Transverse colon (tissue), 4 donors: ENCODE measurements at regions not wholly inside any gene's neighbourhood (a gene's known extent, or its start where the extent isn't known, plus 50 kb on each side); places are given as distances from the start of the nearest gene placed in this dataset.

Experiments
- DNase-seq: peaks from one replicate; pipeline ENCODE4 v3.0.0-alpha.2; 2019
- H3K27ac ChIP-seq, 4 donors: fragments of 200-600 bp; sonication (generic); 2 replicates each; pipeline ENCODE4 v1.5.1; 2016 to 2018; ENCODE audit warnings: inconsistent platforms in 4 of 4
- H3K27me3 ChIP-seq: fragments of 200-600 bp; sonication (generic); 2 replicates; pipeline ENCODE4 v1.5.1; 2017; ENCODE audit warnings: inconsistent platforms
- H3K36me3 ChIP-seq, 4 donors: fragments of 200-600 bp; sonication (generic); 2 replicates each; pipeline ENCODE4 v1.5.1; 2017 to 2019; ENCODE audit warnings: inconsistent platforms in 4 of 4
- H3K4me1 ChIP-seq, 4 donors: fragments of 200-600 bp; sonication (generic); 2 replicates each; pipeline ENCODE4 v1.5.1; 2017 to 2020; ENCODE audit warnings: inconsistent platforms in 4 of 4
- H3K4me3 ChIP-seq, 4 donors: fragments of 200-600 bp; sonication (generic); 1 replicate in 1 of 4; 2 replicates in 3 of 4; pipeline versions ENCODE4 v1.5.1 to v1.6.1; 2017 to 2019; ENCODE audit warnings: inconsistent platforms in 4 of 4
- H3K9me3 ChIP-seq, 2 donors: fragments of 200-600 bp; sonication (generic); 2 replicates each; pipeline ENCODE4 v1.5.1; 2017 to 2019; ENCODE audit warnings: inconsistent platforms in 2 of 2
- EP300 ChIP-seq: sonication (generic); formaldehyde crosslinking; IDR thresholded peaks from one replicate; pipeline ENCODE4 v1.6.1; 2017; ENCODE audit warnings: antibody characterized with exemption, low read depth
- POLR2A ChIP-seq: fragments of 450-650 bp; IDR thresholded peaks from one replicate; pipeline ENCODE4 v1.6.1; 2016; ENCODE audit warnings: antibody characterized with exemption, mild to moderate bottlenecking, moderate library complexity
- POLR2AphosphoS5 ChIP-seq, 3 donors: sonication (generic); formaldehyde crosslinking; IDR thresholded peaks; one replicate each; pipeline ENCODE4 v1.6.1; 2016; ENCODE audit warnings: antibody characterized with exemption in 3 of 3
- WGBS, 2 donors: methylation state at CpG; one replicate each; pipeline ENCODE4 v1.1.5; 2018; ENCODE audit warnings: low coverage in 1 of 2; 5-methylcytosine and 5-hydroxymethylcytosine counted together
- in situ Hi-C, 4 donors: fragments of 200-750 bp; cut with MboI; loops; one replicate each; pipeline versions ENCODE4 v1.15.0 to v1.15.1; 2017; ENCODE audit warnings: low sequenced_read_pairs in 3 of 4, low pct_ligation_motif_present in 1 of 4, low pct_unique_long_range_greater_than_20kb in 1 of 4
- intact Hi-C: fragments of 100-400 bp; cut with DNase I; formaldehyde crosslinking; loops from one replicate; pipeline ENCODE4 v1.15.1; 2023; ENCODE audit warnings: low total_unique reads
- TF ChIP-seq, protein P1 (sequence below), 5 experiments: fragments of 200-600 bp in 3 of 5; fragments of 450-650 bp in 2 of 5; sonication (generic) in 3 of 5; IDR thresholded peaks; 1 replicate in 2 of 5; 2 replicates in 3 of 5; pipeline ENCODE4 v1.5.1; 2016 to 2017; ENCODE audit warnings: antibody characterized with exemption in 5 of 5, inconsistent platforms in 3 of 5, mild to moderate bottlenecking in 2 of 5, moderate library complexity in 1 of 5

DNA sequence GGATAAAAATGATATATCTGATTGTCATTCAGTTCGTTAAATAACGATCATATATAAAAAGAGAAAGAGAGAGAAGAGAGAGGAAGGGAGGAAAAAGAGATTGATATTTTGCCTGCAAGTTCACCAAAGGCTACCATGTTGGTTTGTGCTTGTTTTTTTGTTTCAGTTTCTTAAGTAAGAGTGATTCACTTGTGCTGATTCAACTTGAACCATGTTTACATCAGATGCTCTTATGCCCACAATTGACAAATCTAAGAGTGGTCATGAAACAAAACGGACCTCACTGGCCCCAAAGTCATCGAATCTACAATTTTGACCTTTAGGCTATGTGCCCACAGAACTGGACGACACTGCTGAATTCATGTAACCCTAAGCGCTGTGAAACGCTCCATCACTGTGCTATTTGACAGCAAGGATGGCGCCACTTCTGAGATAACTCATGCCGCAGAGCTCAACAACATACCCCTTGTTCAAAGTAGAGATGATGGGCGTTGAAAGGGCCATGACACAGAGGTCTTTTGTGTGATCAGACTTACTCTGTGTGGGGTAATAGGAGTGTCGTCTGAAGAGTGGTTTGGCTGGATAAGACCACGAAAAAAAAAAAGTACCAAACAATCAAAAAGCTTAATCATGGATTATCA, 481.4 kb downstream of the SETD4 start:
- no peak for DNase-seq
- Histone ChIP-seq H3K27me3 (no peaks in the 10 kb centered on the region), H3K4me3 (no peak overlapping the region), H3K9me3 (no peaks in the 10 kb centered on the region), H3K36me3 (no peaks in the 10 kb centered on the region), H3K4me1 (no peaks in the 10 kb centered on the region), H3K27ac (no peak overlapping the region)
- in situ Hi-C loops, result no loop called here
- TF ChIP-seq POLR2AphosphoS5 (IDR thresholded peaks at IDR 0.05) (no peak), POLR2A (no peak), EP300 (no peak)
- TF ChIP-seq, protein P1, sequence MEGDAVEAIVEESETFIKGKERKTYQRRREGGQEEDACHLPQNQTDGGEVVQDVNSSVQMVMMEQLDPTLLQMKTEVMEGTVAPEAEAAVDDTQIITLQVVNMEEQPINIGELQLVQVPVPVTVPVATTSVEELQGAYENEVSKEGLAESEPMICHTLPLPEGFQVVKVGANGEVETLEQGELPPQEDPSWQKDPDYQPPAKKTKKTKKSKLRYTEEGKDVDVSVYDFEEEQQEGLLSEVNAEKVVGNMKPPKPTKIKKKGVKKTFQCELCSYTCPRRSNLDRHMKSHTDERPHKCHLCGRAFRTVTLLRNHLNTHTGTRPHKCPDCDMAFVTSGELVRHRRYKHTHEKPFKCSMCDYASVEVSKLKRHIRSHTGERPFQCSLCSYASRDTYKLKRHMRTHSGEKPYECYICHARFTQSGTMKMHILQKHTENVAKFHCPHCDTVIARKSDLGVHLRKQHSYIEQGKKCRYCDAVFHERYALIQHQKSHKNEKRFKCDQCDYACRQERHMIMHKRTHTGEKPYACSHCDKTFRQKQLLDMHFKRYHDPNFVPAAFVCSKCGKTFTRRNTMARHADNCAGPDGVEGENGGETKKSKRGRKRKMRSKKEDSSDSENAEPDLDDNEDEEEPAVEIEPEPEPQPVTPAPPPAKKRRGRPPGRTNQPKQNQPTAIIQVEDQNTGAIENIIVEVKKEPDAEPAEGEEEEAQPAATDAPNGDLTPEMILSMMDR (IDR thresholded peaks at IDR 0.05), result no peak
- WGBS, 2 donors, result 84% methylated on average over 8 to 12 of the region's 12 CpGs
- intact Hi-C loops, result no loop called here

DNA sequence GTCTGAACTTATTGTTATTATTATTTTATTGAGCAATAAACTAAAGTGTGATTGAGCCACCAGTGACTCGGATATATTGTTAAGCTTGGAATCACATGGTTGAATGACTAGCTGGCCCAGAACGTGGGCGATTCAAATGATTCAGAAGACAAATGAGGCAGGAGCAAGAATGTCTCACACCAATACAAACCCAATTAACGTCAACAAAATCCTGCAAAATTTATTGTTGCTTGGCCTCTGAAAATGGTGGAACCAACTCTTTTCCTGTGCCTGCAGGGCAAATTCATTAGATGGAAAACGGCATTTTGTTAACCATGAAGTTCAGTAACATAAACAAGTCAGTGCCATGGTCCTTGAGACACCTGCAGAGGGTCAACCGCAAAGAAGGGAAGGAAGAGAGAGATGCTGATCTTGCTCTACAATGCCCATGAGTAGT, 482.0 kb downstream of the SETD4 start:
- H3K4me1 ChIP-seq, result no peaks in the 10 kb centered on the region
- no peak for DNase-seq
- no peaks in the 10 kb centered on the region for H3K27me3 ChIP-seq
- H3K36me3 ChIP-seq, result no peaks in the 10 kb centered on the region
- H3K27ac ChIP-seq, result no peak overlapping the region
- intact Hi-C loops (no loop called here), in situ Hi-C loops (no loop called here)
- no peak overlapping the region for H3K4me3 ChIP-seq
- TF ChIP-seq POLR2A, result no peak
- TF ChIP-seq EP300, result no peak
- no peak for TF ChIP-seq POLR2AphosphoS5 (IDR thresholded peaks at IDR 0.05)
- TF ChIP-seq, protein P1 (IDR thresholded peaks at IDR 0.05), result no peak
- no peaks in the 10 kb centered on the region for H3K9me3 ChIP-seq
- WGBS, 2 donors, result 57 to 65% methylated on average over 4 to 6 of the region's 6 CpGs

DNA sequence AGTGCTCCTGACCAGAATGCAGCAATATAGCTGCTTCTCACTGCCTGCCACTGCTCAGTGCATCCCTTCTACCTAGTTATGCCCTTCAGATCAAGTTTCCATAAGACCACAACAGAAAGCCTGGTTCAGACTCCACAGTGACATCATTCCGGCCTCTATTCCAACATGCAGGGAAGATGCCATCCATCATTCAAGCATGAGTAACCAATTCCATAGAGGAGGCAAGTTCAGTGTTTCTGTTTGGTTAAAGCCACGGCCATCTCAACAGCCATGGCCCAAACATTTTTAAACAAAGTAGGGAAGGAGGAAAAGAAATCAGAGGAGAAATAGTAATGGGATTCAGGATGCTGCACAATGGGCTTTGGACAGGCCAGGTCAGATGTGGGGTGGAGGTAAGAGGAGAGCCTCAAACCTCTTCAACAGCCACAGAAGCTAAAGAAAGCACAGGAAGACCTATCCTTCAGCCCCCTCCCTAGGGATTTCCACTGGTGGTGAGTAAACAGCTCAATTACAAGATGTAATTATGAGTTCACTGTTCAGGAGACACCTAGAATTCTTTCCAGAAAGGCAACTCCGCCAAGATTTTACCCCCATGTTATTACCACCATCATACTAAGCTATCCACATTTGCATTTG, 484.9 kb downstream of the SETD4 start:
- no peaks in the 10 kb centered on the region for H3K4me1 ChIP-seq
- no peak for TF ChIP-seq EP300
- TF ChIP-seq, protein P1 (IDR thresholded peaks at IDR 0.05), result no peak
- no peak for TF ChIP-seq POLR2AphosphoS5 (IDR thresholded peaks at IDR 0.05)
- TF ChIP-seq POLR2A, result no peak
- 82% methylated on average over 1 to 3 of the region's 3 CpGs for WGBS, 2 donors
- in situ Hi-C loops (no loop called here), intact Hi-C loops (no loop called here)
- no peaks in the 10 kb centered on the region for H3K27me3 ChIP-seq
- H3K27ac ChIP-seq, result no peak overlapping the region
- H3K36me3 ChIP-seq, result no peaks in the 10 kb centered on the region
- no peaks in the 10 kb centered on the region for H3K9me3 ChIP-seq
- no peak for DNase-seq
- H3K4me3 ChIP-seq, result no peak overlapping the region

DNA sequence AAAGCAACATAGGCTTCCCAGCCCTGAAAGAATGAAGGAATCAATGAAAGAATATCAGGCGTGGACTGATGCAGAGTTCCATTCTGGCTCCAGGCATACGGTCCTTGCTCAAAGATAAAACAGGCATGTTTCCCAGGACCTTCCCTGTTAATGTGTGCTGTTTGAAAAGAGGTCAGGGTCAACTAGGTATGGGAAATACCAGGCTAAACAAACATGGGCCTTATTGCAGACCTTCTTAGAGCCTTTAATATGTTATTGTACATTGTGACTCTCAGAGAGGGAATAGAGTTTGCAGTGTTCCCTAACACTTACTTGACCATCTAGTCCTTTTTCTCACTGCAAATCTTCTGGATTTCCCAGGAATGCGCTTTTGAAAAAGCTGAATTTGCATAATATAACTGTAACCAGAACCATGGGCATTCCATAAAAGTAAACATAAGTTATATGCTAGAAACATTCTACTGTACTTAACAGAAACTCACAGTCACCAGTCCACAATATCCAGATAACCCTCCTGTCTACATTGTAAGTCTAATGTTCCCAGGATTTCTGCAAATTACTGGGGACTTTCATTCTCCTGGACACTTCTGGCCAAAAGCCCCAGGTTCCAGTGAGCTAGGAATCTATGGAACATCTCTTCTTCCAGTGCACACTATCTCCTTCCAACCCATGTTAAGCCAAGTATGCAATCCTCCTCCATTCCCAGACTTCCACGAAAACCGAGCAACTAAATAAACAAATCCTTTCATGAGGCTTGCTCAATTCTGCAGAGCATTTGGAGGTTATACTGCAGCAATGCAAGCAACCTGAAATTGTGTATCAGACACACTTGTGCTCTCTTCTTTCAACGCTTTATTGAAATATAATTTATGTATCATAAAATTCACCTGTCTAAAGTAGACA, 486.6 kb downstream of the SETD4 start:
- Histone ChIP-seq H3K27me3 (no peaks in the 10 kb centered on the region), H3K36me3 (no peaks in the 10 kb centered on the region), H3K4me1 (no peaks in the 10 kb centered on the region), H3K4me3 (no peak overlapping the region), H3K27ac (no peak overlapping the region), H3K9me3 (no peaks in the 10 kb centered on the region)
- intact Hi-C loops, result no loop called here
- 55 to 76% methylated on average over 3 to 6 of the region's 6 CpGs for WGBS, 2 donors
- TF ChIP-seq, protein P1 (IDR thresholded peaks at IDR 0.05), result no peak
- TF ChIP-seq POLR2AphosphoS5 (IDR thresholded peaks at IDR 0.05) (no peak), EP300 (no peak), POLR2A (no peak)
- no peak for DNase-seq
- in situ Hi-C loops, result no loop called here
